ENCODE measurements at regions not wholly inside any gene's neighbourhood (a gene's known extent, or its start where the extent isn't known, plus 50 kb on each side); places are given as distances from the start of the nearest gene placed in this dataset.

DNA sequence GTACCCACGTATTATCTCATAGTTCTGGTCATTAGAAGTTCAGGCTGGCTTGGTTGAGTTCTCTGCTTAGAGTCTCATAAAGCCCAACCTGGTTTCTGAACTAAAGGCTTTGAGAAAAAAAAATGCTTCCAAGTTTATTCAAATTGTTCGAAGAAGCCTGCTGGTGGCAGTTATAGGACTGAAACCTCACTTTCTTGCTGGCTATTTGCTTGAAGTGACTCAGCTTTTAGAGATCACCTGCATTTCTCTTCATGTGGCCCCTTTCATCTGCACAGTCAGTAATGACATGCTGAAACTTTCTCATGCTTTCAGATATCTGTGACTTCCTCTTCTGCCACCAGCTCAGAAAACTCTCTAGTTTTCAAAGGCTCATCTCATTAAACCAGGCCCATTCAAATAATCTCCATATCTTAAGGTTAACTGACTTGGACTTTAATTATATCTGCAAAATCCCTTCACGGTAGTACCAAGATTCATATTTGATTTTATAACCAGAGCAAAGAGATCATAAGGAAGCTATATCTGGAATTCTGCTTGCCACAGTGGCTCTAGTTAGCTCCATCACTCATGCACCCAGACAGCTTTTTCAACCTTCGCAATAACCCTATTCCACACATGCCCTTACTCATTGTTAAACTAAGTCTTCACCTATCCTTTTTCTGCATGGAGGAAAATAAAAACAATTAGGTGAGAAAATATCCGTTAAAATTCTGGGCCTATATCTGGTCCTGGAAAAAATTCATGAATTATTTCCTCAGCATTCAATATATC lies 433.8 kb upstream of the CBLB start:
- no peak overlapping the region for H3K27ac ChIP-seq (ENCODE audit: low read depth in 1 of 2, low read length in 2 of 2)
- no peaks in the 10 kb centered on the region for H3K4me1 ChIP-seq (ENCODE audit: control insufficient read depth in 4 of 4, insufficient read depth in 4 of 4, low read length in 3 of 4)
- no peak for DNase-seq (ENCODE audit: low spot score)
- H3K9ac ChIP-seq (ENCODE audit: low read depth in 1 of 2, low read length in 2 of 2), result no peak overlapping the region
- H3K9me3 ChIP-seq (ENCODE audit: control insufficient read depth in 4 of 4, low read length in 3 of 4), result no peaks in the 10 kb centered on the region
- 70% methylated on average over 5 of the region's 5 CpGs for WGBS
- H3K4me3 ChIP-seq (ENCODE audit: low read depth in 1 of 3, low read length in 3 of 3), result no peak overlapping the region
- no peaks in the 10 kb centered on the region for H3K27me3 ChIP-seq (ENCODE audit: control insufficient read depth in 4 of 4, insufficient read depth in 4 of 4, low read length in 3 of 4)
- H3K36me3 ChIP-seq (ENCODE audit: control insufficient read depth in 4 of 4, insufficient read depth in 3 of 4, low read depth in 1 of 4, low read length in 3 of 4), result no peaks in the 10 kb centered on the region
- no peak for TF ChIP-seq NR2F2 (IDR thresholded peaks at IDR 0.05)
- no peak for TF ChIP-seq HNF4G (IDR thresholded peaks at IDR 0.05)
- TF ChIP-seq TAF1 (conservative IDR thresholded peaks at IDR 0.05), result no peak
- TF ChIP-seq SP1 (IDR thresholded peaks at IDR 0.05), result no peak
- no peak for TF ChIP-seq RAD21 (IDR thresholded peaks at IDR 0.05)
- TF ChIP-seq REST (IDR thresholded peaks at IDR 0.05), result no peak
- TF ChIP-seq FOXA2 (IDR thresholded peaks at IDR 0.05), result no peak
- TF ChIP-seq, protein P1, sequence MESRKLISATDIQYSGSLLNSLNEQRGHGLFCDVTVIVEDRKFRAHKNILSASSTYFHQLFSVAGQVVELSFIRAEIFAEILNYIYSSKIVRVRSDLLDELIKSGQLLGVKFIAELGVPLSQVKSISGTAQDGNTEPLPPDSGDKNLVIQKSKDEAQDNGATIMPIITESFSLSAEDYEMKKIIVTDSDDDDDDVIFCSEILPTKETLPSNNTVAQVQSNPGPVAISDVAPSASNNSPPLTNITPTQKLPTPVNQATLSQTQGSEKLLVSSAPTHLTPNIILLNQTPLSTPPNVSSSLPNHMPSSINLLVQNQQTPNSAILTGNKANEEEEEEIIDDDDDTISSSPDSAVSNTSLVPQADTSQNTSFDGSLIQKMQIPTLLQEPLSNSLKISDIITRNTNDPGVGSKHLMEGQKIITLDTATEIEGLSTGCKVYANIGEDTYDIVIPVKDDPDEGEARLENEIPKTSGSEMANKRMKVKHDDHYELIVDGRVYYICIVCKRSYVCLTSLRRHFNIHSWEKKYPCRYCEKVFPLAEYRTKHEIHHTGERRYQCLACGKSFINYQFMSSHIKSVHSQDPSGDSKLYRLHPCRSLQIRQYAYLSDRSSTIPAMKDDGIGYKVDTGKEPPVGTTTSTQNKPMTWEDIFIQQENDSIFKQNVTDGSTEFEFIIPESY (IDR thresholded peaks at IDR 0.05), result no peak
- no peak for TF ChIP-seq CTCF (IDR thresholded peaks at IDR 0.05; ENCODE audit: low read depth, low read length, missing input control)
- TF ChIP-seq RXRA (IDR thresholded peaks at IDR 0.05), result no peak

- DNase-seq (ENCODE audit: low spot score), result no peak
- no peaks in the 10 kb centered on the region for H3K27me3 ChIP-seq (ENCODE audit: control insufficient read depth in 4 of 4, insufficient read depth in 4 of 4, low read length in 3 of 4)
- no peaks in the 10 kb centered on the region for H3K4me1 ChIP-seq (ENCODE audit: control insufficient read depth in 4 of 4, insufficient read depth in 4 of 4, low read length in 3 of 4)
- no peaks in the 10 kb centered on the region for H3K36me3 ChIP-seq (ENCODE audit: control insufficient read depth in 4 of 4, insufficient read depth in 3 of 4, low read depth in 1 of 4, low read length in 3 of 4)
- no peak overlapping the region for H3K4me3 ChIP-seq (ENCODE audit: low read depth in 1 of 3, low read length in 3 of 3)
- H3K27ac ChIP-seq (ENCODE audit: low read depth in 1 of 2, low read length in 2 of 2), result no peak overlapping the region
- H3K9ac ChIP-seq (ENCODE audit: low read depth in 1 of 2, low read length in 2 of 2), result no peak overlapping the region
- H3K9me3 ChIP-seq (ENCODE audit: control insufficient read depth in 4 of 4, low read length in 3 of 4), result no peaks in the 10 kb centered on the region
- TF ChIP-seq CTCF (IDR thresholded peaks at IDR 0.05; ENCODE audit: low read depth, low read length, missing input control) (no peak), HNF4G (IDR thresholded peaks at IDR 0.05) (no peak), GABPA (IDR thresholded peaks at IDR 0.05 in 1 of 2, conservative IDR thresholded peaks at IDR 0.05 in 1 of 2) (no peak), RAD21 (IDR thresholded peaks at IDR 0.05) (no peak), SP1 (IDR thresholded peaks at IDR 0.05) (no peak), REST (IDR thresholded peaks at IDR 0.05) (no peak), NR2F2 (IDR thresholded peaks at IDR 0.05) (no peak)
- TF ChIP-seq, protein P1 (IDR thresholded peaks at IDR 0.05), result no peak
- TF ChIP-seq, protein P2, sequence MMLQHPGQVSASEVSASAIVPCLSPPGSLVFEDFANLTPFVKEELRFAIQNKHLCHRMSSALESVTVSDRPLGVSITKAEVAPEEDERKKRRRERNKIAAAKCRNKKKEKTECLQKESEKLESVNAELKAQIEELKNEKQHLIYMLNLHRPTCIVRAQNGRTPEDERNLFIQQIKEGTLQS (IDR thresholded peaks at IDR 0.05), result no peak
- TF ChIP-seq, protein P3, sequence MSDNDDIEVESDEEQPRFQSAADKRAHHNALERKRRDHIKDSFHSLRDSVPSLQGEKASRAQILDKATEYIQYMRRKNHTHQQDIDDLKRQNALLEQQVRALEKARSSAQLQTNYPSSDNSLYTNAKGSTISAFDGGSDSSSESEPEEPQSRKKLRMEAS (IDR thresholded peaks at IDR 0.05), result no peak
Measured at GRCh38 chr3:106303766-106304165, 435.0 kb upstream of the CBLB start.

All from liver (tissue), 8 donors.